Body of pancreas (tissue), 4 donors: ENCODE measurements at regions not wholly inside any gene's neighbourhood (a gene's known extent, or its start where the extent isn't known, plus 50 kb on each side); places are given as distances from the start of the nearest gene placed in this dataset.

Experiments used
- CTCF ChIP-seq, 7 experiments: fragments of 450-650 bp in 4 of 7; fragments of 200-600 bp in 3 of 7; sonication (generic) in 3 of 7; IDR thresholded peaks; one replicate each; pipeline ENCODE4 v1.5.1; 2016 to 2019; ENCODE audit warnings: antibody characterized with exemption in 7 of 7
- POLR2A ChIP-seq, 3 donors: fragments of 450-650 bp; IDR thresholded peaks; one replicate each; pipeline ENCODE4 v1.6.1; 2016; ENCODE audit warnings: antibody characterized with exemption in 3 of 3, mild to moderate bottlenecking in 2 of 3

DNA sequence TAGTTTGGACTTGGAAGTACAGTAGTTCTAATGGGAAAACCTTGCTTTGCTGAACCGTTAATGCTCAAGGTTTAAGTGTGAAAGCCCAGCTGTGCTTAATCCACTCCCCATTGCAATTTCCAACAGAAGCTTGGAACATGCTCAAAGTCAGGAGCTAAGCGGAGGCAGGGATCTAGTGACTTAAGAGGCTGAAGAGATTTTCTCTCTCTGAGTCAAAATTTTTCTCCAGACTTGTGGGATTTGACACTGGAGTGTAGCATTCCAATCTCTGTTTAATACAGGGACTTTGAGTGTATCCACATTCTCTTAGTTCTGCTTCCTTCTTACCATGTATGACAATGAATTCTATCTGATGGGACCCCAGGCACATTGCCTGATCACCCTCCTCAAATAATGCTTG lies 471.8 kb downstream of the KIF4B start:
- TF ChIP-seq CTCF (IDR thresholded peaks at IDR 0.05) (no peak), POLR2A (IDR thresholded peaks at IDR 0.05) (no peak)
